SH-SY5Y (cell line): ENCODE measurements at regions not wholly inside any gene's neighbourhood (a gene's known extent, or its start where the extent isn't known, plus 50 kb on each side); places are given as distances from the start of the nearest gene placed in this dataset.

Source experiments
- GATA2 ChIP-seq: IDR thresholded peaks from 2 replicates; pipeline ENCODE4 v1.6.1; 2011; ENCODE audit warnings: mild to moderate bottlenecking, low read depth, low read length
- GATA3 ChIP-seq: IDR thresholded peaks from 2 replicates; pipeline ENCODE4 v1.6.1; 2011; ENCODE audit warnings: low read depth, mild to moderate bottlenecking, low read length, moderate library complexity

DNA sequence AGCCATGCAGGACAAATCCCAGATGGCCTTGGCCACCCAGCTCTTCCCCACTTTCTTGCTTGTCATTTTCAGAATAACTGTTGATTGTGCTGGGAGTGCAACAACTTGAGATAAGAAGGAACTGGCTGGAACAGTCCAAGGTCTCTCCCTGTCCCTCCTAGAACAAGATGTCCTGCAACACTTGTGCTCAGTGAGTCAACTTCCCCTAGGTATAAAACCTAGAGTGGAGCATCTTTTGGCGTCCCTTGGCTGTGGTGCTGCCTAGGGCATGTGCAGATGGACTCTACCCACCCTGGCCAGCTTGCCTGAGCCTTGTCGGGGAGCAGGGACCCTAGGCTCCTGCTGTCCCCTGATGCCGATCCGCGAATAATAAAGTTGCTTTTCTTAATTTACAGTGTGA, 50.7 kb upstream of the SLC22A11 start:
- TF ChIP-seq GATA3 (no peak), GATA2 (no peak)
